SK-MEL-5 (cell line): ENCODE measurements at regions not wholly inside any gene's neighbourhood (a gene's known extent, or its start where the extent isn't known, plus 50 kb on each side); places are given as distances from the start of the nearest gene placed in this dataset.
"Not testable (repeated sequence)": the region's sequence is repeated elsewhere in the genome, so short reads cannot be mapped to it uniquely, and the experiment has no call there.

Experiments
- DNase-seq: peaks from one replicate; pipeline ENCODE4 v3.0.0-alpha.2; 2016; ENCODE audit warnings: low read depth, low spot score
- in situ Hi-C: cut with HindIII; loops from 2 replicates; pipeline ENCODE4 v1.10.0; 2016; ENCODE audit warnings: low sequenced_read_pairs, high pct_unique_total_duplicates, low pct_unique_long_range_greater_than_20kb

GRCh38 chr3:66839508-66839907 lies 158.6 kb upstream of the KBTBD8 start:
- in situ Hi-C loops = no loop called here

GRCh38 chr3:66842761-66843464 lies 155.2 kb upstream of the KBTBD8 start:
- DNase-seq, in situ Hi-C loops: not testable (repeated sequence)

More at GRCh38 chr3:66839508-66839907, 158.6 kb upstream of the KBTBD8 start:
- no peak for DNase-seq

- in situ Hi-C loops = no loop called here
- DNase-seq = no peak
These were observed 146.1 kb upstream of the KBTBD8 start for GRCh38 chr3:66851894-66852613.

GRCh38 chr3:66854601-66855151 lies 143.4 kb upstream of the KBTBD8 start:
- in situ Hi-C loops = no loop called here
- no peak for DNase-seq

- in situ Hi-C loops = no loop called here
- DNase-seq = no peak
These were observed 141.6 kb upstream of the KBTBD8 start for GRCh38 chr3:66856533-66856932.

GRCh38 chr3:66858656-66859381 lies 139.3 kb upstream of the KBTBD8 start:
- in situ Hi-C loops = no loop called here
- peak; percentile 23 for DNase-seq

- DNase-seq = no peak
- in situ Hi-C loops = no loop called here
These were observed 137.3 kb upstream of the KBTBD8 start for GRCh38 chr3:66860771-66861170.

GRCh38 chr3:66863205-66864111 lies 134.6 kb upstream of the KBTBD8 start:
- in situ Hi-C loops = no loop called here
- DNase-seq = no peak

GRCh38 chr3:66884659-66885058 lies 113.4 kb upstream of the KBTBD8 start:
- DNase-seq = no peak
- in situ Hi-C loops = no loop called here

GRCh38 chr3:66885326-66886000 lies 112.6 kb upstream of the KBTBD8 start:
- in situ Hi-C loops = no loop called here
- DNase-seq = no peak

- DNase-seq = no peak
- in situ Hi-C loops = no loop called here
These were observed 108.2 kb upstream of the KBTBD8 start for GRCh38 chr3:66889750-66890494.

- in situ Hi-C loops = no loop called here
- no peak for DNase-seq
These were observed 100.0 kb upstream of the KBTBD8 start for GRCh38 chr3:66898155-66898554.

- no peak for DNase-seq
- in situ Hi-C loops = no loop called here
These were observed 93.8 kb upstream of the KBTBD8 start for GRCh38 chr3:66904336-66904735.

- DNase-seq = no peak
- in situ Hi-C loops = no loop called here
These were observed 93.1 kb upstream of the KBTBD8 start for GRCh38 chr3:66904831-66905493.

- DNase-seq = no peak
- in situ Hi-C loops = no loop called here
These were observed 91.0 kb upstream of the KBTBD8 start for GRCh38 chr3:66907136-66907535.
